ENCODE measurements at regions not wholly inside any gene's neighbourhood (a gene's known extent, or its start where the extent isn't known, plus 50 kb on each side); places are given as distances from the start of the nearest gene placed in this dataset.

GRCh38 chr14:58738189-58738836, 100.6 kb downstream of the DACT1 start:
- ATAC-seq: no peak
- Histone ChIP-seq H3K36me3 (replicated peaks in 1 of 2; ENCODE audit: control insufficient read depth in 1 of 2, insufficient read depth in 2 of 2, low read length in 2 of 2) (no peaks in the 10 kb centered on the region), H2AFZ (ENCODE audit: low read length) (no peak overlapping the region), H3K27me3 (ENCODE audit: control insufficient read depth in 1 of 2, insufficient read depth in 2 of 2, low read length in 2 of 2) (no peaks in the 10 kb centered on the region), H3K79me2 (ENCODE audit: insufficient read depth, low read length) (no peaks in the 10 kb centered on the region), H3K27ac (ENCODE audit: extremely low read length, insufficient read depth, low read length) (no peak overlapping the region), H3K4me1 (ENCODE audit: insufficient read depth, low read length) (no peaks in the 10 kb centered on the region), H3K4me2 (ENCODE audit: low read depth, low read length) (no peak overlapping the region), H3K9me3 (ENCODE audit: low read length) (no peaks in the 10 kb centered on the region), H3K4me3 (replicated peaks in 1 of 3; ENCODE audit: insufficient read depth in 1 of 3, low read depth in 2 of 3, low read length in 3 of 3) (no peak overlapping the region), H4K20me1 (ENCODE audit: insufficient read depth, low read length) (no peaks in the 10 kb centered on the region), H3K9ac (ENCODE audit: insufficient read depth, low read depth, low read length) (no peak overlapping the region)
- in situ Hi-C loops (cut with HindIII; ENCODE audit: extremely low pct_ligation_motif_present, low pct_unique_long_range_greater_than_20kb) (no loop called here), intact Hi-C loops (cut with micrococcal nuclease; ENCODE audit: unreplicated experiment) (no loop called here)
- no peak for DNase-seq (ENCODE audit: low spot score)
- BruUV-seq (replicated peaks): no TSS peak
- ChIA-PET CTCF (ENCODE audit: low intra/inter-chr PET ratio, low total read pairs) (no interaction called here), POLR2A (no interaction called here)
- TF ChIP-seq ZNF235 (CRISPR knock-in tag; IDR thresholded peaks at IDR 0.05; ENCODE audit: borderline replicate concordance) (no peak), MAFK (conservative IDR thresholded peaks at IDR 0.05 in 1 of 2, IDR thresholded peaks at IDR 0.05 in 1 of 2; ENCODE audit: low read length in 2 of 2) (peak; percentile 11 to 42; a peak in 2 of 4 replicates), MTERF4 (CRISPR knock-in tag; IDR thresholded peaks at IDR 0.05) (no peak), KLF16 (CRISPR knock-in tag; IDR thresholded peaks at IDR 0.05) (no peak), TFDP1 (CRISPR knock-in tag; IDR thresholded peaks at IDR 0.05; ENCODE audit: borderline replicate concordance) (no peak), GABPB1 (CRISPR knock-in tag; IDR thresholded peaks at IDR 0.05) (no peak), ZXDC (CRISPR knock-in tag; IDR thresholded peaks at IDR 0.05) (no peak)
- TF ChIP-seq, protein P1, sequence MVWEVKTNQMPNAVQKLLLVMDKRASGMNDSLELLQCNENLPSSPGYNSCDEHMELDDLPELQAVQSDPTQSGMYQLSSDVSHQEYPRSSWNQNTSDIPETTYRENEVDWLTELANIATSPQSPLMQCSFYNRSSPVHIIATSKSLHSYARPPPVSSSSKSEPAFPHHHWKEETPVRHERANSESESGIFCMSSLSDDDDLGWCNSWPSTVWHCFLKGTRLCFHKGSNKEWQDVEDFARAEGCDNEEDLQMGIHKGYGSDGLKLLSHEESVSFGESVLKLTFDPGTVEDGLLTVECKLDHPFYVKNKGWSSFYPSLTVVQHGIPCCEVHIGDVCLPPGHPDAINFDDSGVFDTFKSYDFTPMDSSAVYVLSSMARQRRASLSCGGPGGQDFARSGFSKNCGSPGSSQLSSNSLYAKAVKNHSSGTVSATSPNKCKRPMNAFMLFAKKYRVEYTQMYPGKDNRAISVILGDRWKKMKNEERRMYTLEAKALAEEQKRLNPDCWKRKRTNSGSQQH (CRISPR knock-in tag; IDR thresholded peaks at IDR 0.05; ENCODE audit: low read depth): no peak
- no peak for FAIRE-seq
- 3% methylated on average over 3 of the region's 3 CpGs for WGBS (ENCODE audit: low lambda C conversion rate)

Data from HepG2 (cell line).